ENCODE measurements at regions not wholly inside any gene's neighbourhood (a gene's known extent, or its start where the extent isn't known, plus 50 kb on each side); places are given as distances from the start of the nearest gene placed in this dataset.

- TF ChIP-seq POLR2A (IDR thresholded peaks at IDR 0.05) = no peak
- TF ChIP-seq CTCF (IDR thresholded peaks at IDR 0.05) = no peak
Measured at GRCh38 chr6:147770221-147770620, 261.7 kb downstream of the SAMD5 start.

All from body of pancreas (tissue), 4 donors.